GM18517 (cell line): ENCODE measurements at regions not wholly inside any gene's neighbourhood (a gene's known extent, or its start where the extent isn't known, plus 50 kb on each side); places are given as distances from the start of the nearest gene placed in this dataset.
"Not testable (repeated sequence)": the region's sequence is repeated elsewhere in the genome, so short reads cannot be mapped to it uniquely, and the experiment has no call there.

ENCODE experiments used
- ATAC-seq: cut with Tn5 transposase; IDR thresholded peaks from one replicate; pipeline ENCODE4 v1.9.1; 2021; ENCODE audit warnings: mild to moderate bottlenecking, moderate library complexity; ENCODE audit not compliant: unreplicated experiment

DNA sequence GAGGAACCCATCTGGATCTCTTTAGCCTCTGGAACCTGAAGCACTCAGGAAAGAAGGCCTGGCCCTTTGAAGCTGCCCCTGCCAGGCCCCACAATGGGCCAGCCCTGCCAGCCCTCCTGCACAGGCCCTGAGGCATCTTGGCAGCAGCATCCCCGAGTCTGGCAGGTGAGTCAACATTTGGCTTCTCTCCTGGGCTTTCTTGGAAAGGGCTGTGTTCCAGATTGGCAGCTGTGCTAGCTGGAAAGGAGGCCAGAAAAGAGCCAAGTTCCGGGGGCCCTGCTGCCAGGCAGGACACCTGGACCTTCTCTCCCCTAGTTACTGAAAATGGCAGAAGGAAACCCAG, 187.2 kb downstream of the SHQ1 start:
- ATAC-seq, result no peak

DNA sequence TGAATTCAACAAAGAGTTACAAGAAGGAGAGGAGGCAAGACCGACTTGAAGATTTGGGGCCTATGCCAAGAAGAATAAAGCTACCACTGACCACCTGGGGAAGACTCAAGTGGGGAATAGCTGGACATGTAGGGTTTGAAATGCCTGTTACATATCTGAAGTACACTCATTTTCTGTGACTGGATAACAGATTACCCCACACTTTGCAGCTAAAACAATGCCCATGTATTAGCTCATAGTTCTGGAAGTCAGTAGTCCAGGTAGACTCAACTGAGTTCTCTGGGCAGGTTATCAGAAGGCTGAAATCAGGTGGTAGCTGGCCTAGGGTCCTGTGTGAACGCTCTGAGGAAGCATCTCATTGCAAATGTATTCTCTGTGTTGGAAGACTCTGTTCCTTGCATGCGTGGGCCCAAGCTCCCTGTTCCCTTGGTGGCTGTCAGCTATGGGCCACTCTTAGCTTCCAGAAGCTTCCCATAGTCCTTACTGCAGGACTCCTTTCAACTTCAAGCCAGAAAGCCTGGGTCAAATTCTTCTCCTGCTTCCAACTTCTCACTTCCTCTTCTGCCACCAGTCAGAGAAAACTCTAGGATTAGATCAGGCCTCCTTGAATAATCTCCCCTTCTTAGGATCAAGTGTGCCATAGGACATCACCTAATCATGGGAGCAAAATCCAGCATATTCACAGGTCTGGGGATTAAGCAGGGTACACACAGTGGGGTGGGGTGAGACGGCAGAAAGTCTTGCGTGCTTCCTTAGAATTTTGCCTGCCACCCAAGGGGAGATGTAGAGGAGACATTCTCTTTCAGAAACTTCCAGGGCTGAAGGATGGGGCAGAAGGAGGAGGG, 187.8 kb downstream of the SHQ1 start:
- ATAC-seq, result no peak

DNA sequence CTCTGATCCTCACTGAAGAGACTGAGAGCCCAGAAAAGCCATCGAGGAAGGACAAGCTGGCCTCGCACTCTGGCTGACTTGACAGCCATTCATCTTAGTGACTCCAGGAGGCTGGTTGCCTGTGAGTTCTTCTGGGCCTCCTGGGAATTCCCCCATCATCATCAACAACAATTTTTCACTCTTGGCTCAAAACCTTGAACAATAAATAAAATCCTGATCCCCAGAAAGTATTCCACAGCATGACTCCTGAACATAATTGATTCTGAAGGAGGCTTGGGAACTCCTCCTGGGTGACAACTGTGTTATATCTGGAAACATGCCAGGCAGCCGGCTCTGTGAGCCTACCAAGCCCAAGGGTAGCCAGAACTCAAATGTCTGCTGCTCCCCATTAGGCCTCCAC, 188.6 kb downstream of the SHQ1 start:
- no peak for ATAC-seq

DNA sequence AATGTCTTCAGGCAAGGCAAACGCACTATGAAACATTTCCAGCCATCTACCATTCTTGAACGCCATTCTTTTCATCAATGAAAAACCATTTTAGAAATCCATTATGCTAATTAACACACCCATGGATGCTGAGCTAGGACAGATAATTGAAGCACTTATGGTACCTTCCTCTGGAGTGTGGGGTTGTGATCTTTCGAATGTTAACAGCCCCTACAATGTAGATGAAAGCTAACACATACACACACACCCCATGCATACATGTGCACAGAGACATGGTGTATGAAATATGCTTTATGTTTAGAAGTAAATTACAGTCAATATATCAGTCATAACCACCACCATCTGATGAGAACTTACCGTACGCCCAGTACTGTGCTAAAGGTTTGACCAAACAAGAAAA, 189.1 kb downstream of the SHQ1 start:
- ATAC-seq, result no peak

DNA sequence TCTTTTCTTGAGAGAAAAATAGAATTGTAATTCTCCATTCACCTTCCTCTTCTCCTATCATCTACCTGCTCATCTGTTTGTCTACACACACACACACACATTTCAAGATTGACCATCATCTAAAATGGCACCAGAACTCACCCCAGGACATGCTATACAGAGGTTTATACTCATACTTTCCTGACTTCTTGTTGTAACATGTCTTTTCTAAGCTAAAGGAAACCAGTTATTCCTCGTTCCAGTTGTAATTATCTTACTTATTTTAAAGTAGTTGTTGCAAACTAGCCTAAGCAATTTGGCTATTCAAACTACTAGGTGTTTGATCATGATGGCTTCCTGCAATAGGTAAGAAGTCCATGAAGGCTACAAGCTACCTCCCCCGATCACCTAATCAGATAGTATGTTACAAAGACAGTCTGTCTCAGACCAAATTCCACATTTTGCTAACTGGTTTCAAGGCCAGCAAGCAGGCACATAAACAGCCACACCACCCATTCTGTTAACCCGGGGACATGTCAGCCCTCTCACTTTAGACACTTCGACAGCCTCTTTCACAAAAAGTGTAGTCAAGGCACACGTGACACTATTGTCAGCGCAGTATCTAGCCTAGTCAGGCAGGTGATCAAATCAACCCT, 189.7 kb downstream of the SHQ1 start:
- no peak for ATAC-seq

DNA sequence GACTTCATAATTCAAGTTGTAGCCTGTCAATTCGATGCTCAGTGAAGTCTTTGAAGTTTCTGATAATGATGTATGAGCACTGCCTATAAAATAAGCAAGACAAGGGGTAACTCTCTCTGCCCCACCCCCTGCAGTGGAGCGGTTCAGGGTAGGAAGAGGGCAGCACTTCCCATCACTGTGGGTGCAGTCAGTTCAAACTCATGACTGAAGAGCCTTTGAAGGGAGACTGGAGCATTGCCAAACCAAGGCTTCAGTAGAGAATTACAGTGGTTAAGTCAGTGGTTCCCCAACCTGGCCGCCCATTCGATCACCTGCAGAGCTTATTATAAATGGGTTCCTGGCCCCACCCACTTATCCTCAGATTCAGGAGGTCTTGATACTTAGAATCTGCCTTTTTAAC, 190.6 kb downstream of the SHQ1 start:
- no peak for ATAC-seq

DNA sequence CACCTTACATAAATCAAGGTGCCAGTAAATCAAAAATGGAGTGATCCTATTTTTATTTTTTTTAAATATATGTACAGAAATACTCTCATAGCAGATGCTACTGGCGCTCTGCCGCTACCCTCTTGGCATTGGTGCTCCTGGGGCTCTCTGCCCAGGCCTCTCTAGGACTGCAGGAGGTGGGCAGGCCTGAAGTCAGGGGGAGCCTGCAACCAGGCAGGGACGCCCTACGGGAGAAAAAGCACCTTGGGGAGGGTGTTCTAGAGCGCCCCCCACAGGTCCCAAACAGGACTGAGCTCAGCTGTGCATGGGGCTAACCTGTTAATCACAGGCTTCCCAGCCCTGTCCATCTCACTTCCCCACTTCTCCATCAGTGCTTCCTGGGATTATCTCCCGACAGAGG, 192.5 kb downstream of the SHQ1 start:
- ATAC-seq, result no peak

DNA sequence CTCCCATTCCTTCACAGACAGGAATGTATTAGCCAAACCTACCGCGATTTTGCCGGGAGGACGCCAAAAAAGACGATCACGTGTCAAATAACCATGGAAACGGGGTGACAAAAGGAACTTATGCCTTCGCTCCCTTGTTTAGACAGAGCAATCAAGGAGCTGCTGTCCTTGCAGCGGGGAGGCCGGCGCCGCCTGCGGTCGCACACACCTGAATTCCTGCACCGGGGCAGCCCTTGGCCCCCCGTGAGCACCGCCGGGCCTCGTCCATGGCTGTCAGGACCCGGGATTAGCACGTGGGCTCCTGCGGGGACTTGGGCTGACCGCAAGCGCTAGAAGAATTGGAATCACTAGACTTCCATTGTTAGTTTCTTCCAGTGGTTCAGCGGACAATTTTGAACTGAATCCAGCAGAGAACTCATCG, 193.1 kb downstream of the SHQ1 start:
- ATAC-seq, result no peak

DNA sequence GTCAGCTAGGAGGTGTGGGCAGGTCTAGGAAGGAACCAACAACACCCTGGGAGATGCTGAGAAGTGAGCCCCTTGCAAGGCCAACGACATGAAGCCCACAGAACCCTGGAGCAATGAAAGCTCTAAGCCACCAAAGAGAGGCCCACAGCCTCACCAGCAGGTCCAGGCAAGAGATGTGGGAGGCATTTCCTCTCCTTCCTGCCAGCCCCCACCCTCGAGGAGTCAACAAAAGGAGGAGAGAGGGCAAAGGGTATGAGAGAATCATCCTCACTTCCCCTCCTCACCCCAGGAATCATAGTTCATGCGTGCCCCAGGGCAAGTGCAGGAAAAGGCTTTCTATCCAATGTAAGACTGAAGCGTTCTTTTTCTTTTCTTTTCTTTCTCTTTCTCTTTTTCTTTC, 195.8 kb downstream of the SHQ1 start:
- no peak for ATAC-seq

DNA sequence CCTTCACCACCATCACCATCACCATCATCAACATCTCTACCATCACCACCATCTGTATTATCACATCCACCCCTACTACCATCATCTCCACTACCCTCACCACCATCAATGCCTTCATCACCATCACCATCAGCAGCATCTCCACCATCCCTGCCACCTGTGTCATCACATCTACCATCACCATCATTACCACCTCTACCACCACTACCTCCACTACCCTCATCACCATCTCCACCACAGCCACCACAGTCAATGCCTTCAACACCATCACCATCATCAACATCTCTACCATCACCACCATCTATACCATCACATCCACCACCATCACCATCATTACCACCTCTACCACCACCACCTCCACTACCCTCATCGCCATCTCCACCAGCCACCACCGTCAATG, 196.7 kb downstream of the SHQ1 start:
- ATAC-seq, result no peak

DNA sequence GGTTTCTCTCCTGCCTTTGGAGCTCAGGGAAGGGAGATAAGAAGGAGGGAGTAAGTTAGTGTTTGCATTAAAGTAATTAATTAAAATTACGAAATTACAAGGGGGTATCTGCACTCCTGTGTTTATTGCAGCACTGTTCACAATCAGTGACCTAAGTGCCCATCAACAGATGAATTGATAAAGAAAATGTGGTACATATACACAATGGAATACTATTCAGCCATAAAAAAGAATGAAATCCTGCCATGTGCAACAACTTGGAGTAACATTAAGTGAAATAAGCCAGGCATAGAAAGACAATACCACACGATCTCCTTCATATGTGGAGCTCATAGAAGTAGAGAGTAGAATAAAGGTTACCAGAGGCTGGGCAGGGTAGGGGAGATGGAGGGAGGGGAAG, 202.0 kb downstream of the SHQ1 start:
- ATAC-seq, result no peak

DNA sequence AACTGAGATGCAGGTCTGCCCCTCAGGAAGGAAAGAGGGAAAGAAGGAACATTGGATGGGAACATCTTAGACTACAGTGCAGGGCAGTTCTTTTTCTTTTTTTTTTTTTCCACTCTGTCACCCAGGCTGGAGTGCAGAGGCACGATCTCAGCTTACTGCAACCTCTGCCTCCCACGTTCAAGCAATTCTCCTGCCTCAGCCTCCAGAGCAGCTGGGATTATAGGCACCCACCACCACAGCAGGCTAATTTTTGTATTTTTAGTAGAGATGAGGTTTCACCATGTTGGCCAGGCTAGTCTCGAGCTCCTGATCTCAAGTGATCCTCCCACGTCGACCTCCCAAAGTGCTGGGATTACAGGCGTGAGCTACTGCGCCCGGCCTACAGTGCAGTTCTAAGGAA, 204.6 kb downstream of the SHQ1 start:
- not testable (repeated sequence) for ATAC-seq

DNA sequence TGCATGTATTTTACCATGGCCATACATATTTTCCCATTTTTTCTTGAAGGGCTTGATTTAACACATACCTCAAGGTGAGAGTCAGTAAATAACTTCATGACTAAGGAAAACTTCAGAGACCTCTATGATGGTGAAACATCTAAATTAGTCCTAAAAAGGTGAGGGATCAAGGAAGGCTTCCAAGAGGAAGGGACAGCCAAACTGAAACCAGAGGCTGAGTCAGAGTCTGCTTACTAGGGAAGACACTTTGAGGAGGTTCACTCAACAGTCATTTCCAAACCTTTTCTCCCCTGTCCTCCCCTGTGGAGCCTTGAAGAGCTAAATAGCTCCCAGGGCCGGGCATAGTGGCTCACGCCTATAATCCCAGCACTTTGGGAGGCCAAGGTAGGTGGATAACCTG, 206.6 kb downstream of the SHQ1 start:
- no peak for ATAC-seq

DNA sequence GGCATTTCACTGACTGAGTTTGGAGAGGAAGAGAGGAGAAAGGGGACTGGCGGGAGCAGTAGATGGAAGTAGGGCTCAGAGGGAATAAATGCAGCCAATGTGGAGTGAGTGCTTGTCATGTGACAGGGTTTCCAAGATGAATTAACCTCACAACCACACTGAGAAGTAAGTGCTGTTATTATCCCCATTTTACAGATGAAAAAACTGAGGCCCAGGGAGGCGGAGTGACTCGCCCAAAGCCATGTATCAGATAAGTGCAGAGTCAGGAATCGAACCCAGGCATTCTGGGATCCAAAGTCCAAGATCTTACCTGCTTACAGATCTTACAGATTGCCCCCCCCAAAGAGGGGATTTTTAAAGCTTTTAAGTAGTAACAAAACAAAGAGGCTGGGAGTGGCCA, 207.2 kb downstream of the SHQ1 start:
- no peak for ATAC-seq

DNA sequence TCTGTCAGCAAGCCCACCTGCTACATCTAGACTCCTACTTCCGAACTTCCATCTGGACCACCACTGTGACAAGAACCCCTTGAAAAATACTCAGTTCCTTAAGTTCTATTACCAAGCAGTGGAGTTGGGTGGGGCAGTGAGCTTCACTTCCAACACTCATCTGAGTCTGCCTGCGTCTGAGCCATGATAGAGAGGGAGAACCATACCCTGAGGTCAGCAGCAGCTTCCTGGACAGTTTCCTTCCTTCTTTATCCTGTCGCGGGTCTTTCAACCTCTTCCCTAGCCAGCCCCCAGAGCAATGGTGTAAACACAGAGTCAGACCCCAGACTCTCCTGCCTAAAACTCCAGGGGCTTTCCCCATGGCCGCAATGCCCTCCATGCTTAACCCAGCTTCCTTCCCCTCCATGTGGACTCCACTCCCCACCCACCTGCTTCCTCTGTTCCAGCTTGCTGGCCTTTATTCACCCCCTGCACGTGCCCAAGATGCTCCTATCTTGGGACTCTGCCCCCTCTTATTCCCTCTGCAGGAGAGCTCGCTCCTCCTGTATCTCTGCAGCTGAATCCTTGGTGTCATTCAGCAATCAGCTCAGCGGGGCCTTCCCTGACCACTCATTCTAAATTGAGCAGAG, 211.2 kb downstream of the SHQ1 start:
- ATAC-seq, result no peak

DNA sequence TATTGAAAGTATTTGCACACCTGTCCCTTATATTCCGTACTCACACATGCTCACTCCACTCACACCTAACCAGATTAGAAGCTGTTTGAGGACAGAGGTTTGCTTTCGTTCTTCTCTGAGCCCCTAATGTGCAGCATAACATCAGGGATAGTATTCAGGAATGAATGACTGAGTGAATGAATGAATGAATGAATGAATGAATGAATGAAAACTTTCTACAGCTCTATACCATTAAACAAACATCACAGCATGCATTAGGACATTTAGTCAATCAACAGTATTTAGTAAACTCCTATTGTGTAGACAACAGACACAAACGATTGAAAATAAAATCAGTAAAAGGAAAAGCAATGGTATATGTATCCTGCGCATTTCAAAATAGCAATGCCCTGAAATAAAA, 212.7 kb downstream of the SHQ1 start:
- no peak for ATAC-seq

DNA sequence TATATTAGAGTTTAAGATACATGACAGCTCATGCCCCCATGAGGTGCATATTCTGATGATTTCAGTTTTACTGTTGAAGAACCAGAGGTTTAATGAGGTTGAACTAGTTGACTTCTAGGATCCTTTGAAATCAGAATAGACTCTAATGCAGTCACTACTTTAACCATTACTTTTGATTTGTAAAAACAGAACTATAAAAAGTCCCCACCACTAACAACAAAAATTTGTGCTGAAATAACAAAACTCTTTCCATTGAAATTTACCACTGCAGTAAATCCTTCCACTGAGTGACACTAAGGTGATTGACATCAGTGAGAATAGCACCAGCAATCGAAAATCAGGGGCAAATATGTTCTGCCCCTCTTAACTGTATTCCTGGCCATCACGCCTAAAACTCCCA, 214.1 kb downstream of the SHQ1 start:
- ATAC-seq, result no peak

DNA sequence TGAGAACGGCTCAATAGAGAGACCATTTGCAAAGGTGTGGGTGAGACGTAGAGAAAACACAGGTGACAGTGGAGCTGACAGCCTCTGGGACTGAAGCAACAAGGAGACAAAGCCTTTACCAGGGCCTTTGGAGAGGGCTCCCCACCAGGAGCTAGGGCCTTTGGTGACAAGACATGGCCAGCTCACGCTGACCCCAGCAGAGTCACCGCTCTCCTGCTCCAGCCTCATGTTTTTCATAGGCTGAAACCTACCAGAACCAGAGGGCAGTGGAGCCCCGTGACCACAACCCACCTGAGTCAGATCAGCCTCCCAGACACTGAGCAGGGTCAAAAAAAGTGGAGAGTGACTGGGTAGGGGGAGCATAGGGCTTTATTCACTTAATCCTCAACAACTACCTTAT, 214.7 kb downstream of the SHQ1 start:
- no peak for ATAC-seq

DNA sequence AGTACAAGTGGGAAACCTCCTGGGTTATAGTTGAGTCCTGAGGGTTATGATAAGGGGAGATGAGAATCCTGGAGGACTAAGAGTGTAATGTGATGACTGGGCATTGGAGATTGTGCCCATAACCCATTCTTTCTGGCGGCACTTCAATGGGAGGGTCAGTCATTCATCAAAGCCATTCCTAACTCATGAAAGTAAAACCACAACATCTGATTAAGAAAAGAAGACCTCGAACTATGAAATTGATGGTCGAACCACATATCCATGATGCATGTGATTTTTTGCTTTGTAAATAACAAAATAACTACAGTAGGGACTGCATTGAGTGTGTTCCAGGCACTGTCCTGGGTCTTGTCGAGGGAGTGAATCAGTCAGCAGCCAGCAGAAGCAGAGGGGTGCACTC, 215.1 kb downstream of the SHQ1 start:
- ATAC-seq, result no peak

DNA sequence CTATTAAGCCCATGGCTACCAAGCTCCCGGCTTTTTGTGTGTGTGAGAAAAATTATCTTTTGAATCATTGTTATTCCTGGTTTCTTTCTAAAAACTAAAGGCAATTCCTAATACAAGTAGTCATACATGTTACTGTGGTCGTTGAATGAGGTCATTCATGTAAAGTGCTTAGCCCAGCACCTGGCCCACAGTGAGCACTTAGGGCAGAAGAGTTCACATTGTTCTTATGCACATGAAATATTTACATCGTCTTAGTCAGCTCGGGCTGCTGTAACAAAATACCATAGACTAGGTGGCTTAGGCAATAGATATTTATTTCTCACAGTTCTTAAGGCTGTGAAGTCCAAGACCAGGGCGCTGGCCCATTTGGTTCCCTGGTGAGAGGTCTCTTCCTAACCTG, 216.1 kb downstream of the SHQ1 start:
- no peak for ATAC-seq

DNA sequence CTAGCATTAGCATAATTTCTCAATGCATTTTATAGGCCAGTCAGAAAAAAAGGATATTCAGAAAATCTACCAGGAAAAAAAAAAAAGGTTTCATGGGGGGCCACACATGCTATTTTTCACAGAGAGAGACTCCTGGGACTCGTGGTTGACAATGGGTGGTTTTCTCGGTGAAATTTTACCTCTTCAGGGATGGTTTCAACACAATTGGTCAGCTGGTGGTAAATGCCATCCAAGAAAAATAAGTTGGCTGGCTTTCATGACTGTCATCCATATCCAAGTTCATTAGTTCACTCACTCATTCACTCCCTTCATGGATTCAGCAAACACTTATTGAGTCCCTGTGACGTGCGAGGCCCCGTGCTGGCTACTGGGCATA, 217.3 kb downstream of the SHQ1 start:
- ATAC-seq, result no peak

DNA sequence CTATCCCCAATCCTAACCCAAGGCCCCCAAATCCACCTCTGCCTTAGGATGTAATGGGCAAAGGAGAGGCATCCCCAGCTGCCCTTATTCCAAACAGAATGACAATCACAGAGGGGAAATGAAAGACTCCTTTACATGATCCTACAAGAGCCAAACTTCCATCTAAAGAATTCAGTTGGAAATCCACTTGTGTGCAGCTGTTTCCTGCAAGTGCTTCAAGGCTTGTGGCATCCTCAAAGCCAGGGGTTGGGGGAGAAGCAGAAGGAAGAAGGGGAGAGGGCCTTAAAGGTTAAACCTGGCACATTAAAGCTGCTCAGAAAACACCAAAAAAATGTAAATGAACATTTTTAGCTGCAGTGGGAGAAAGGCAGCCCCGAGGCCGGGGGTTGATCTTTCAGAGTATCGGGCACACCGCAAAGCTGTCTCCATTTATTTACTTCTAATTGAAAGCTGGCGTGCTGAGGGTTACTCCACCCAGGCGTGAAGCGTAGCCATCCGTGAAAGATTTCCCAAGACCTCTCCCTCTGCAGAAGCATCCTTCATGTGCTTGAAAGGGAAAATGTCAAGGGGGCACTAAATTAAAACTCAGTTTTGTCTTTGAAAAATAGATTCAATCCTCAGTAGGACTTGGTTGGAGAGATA, 217.8 kb downstream of the SHQ1 start:
- no peak for ATAC-seq
